ENCODE measurements at regions not wholly inside any gene's neighbourhood (a gene's known extent, or its start where the extent isn't known, plus 50 kb on each side); places are given as distances from the start of the nearest gene placed in this dataset.

GRCh38 chr5:146959360-146959759, 80.8 kb upstream of the PPP2R2B start:
- H3K27ac ChIP-seq (ENCODE audit: low read length): no peak overlapping the region
- H3K9ac ChIP-seq (ENCODE audit: low read length): no peak overlapping the region
- H3K9me3 ChIP-seq (ENCODE audit: insufficient read depth, low read length): no peaks in the 10 kb centered on the region
- H3K4me3 ChIP-seq (ENCODE audit: low read length): no peak overlapping the region
- no peak overlapping the region for H2AFZ ChIP-seq (ENCODE audit: low read depth, low read length)
- no peaks in the 10 kb centered on the region for H3K79me2 ChIP-seq (ENCODE audit: low read length)
- TF ChIP-seq EZH2phosphoT487 (IDR thresholded peaks at IDR 0.05; ENCODE audit: low read depth): no peak
- TF ChIP-seq, protein P1, sequence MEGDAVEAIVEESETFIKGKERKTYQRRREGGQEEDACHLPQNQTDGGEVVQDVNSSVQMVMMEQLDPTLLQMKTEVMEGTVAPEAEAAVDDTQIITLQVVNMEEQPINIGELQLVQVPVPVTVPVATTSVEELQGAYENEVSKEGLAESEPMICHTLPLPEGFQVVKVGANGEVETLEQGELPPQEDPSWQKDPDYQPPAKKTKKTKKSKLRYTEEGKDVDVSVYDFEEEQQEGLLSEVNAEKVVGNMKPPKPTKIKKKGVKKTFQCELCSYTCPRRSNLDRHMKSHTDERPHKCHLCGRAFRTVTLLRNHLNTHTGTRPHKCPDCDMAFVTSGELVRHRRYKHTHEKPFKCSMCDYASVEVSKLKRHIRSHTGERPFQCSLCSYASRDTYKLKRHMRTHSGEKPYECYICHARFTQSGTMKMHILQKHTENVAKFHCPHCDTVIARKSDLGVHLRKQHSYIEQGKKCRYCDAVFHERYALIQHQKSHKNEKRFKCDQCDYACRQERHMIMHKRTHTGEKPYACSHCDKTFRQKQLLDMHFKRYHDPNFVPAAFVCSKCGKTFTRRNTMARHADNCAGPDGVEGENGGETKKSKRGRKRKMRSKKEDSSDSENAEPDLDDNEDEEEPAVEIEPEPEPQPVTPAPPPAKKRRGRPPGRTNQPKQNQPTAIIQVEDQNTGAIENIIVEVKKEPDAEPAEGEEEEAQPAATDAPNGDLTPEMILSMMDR (IDR thresholded peaks at IDR 0.05; ENCODE audit: low read depth, low read length): no peak
- H4K20me1 ChIP-seq (ENCODE audit: insufficient read depth, low read length): no peaks in the 10 kb centered on the region
- no peaks in the 10 kb centered on the region for H3K4me1 ChIP-seq (ENCODE audit: low read length)
- no peaks in the 10 kb centered on the region for H3K36me3 ChIP-seq (replicated peaks; ENCODE audit: low read depth, low read length)
- no peak overlapping the region for H3K4me2 ChIP-seq (ENCODE audit: low read length)
- no peaks in the 10 kb centered on the region for H3K27me3 ChIP-seq (ENCODE audit: low read depth, low read length)

DNA sequence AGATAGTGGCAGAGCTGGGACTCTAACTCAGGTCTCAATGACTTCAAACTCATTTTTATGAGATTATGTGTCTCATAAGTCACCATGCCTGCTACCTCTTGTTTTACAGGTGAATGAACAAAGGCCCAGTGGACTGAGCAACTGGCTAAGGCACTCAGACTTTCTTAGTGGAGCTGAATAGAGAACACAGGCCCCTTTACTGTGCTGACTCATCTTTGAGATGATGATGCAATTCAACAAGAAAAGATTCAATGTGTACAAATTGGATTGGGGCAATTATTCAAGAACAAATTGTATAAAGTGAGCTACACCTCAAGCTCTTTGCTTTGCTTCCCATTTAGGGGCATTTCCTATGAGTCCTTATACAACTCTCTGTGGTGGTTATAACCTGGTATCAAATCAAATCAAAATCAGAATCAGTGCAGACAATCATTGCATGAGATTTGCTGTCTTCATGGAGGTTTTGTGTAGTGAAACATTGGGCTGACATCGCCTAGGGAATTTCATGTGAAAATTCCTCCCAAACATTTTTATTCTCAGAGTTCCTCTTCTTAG, 84.3 kb upstream of the PPP2R2B start:
- H3K27me3 ChIP-seq (ENCODE audit: low read depth, low read length): no peaks in the 10 kb centered on the region
- H3K4me2 ChIP-seq (ENCODE audit: low read length): no peak overlapping the region
- no peak overlapping the region for H2AFZ ChIP-seq (ENCODE audit: low read depth, low read length)
- no peaks in the 10 kb centered on the region for H3K79me2 ChIP-seq (ENCODE audit: low read length)
- TF ChIP-seq, protein P1 (IDR thresholded peaks at IDR 0.05; ENCODE audit: low read depth, low read length): no peak
- no peak for TF ChIP-seq EZH2phosphoT487 (IDR thresholded peaks at IDR 0.05; ENCODE audit: low read depth)
- no peaks in the 10 kb centered on the region for H3K36me3 ChIP-seq (replicated peaks; ENCODE audit: low read depth, low read length)
- no peak overlapping the region for H3K27ac ChIP-seq (ENCODE audit: low read length)
- H3K4me3 ChIP-seq (ENCODE audit: low read length): no peak overlapping the region
- H3K9me3 ChIP-seq (ENCODE audit: insufficient read depth, low read length): no peaks in the 10 kb centered on the region
- no peak overlapping the region for H3K9ac ChIP-seq (ENCODE audit: low read length)
- H3K4me1 ChIP-seq (ENCODE audit: low read length): no peaks in the 10 kb centered on the region
- no peaks in the 10 kb centered on the region for H4K20me1 ChIP-seq (ENCODE audit: insufficient read depth, low read length)

DNA sequence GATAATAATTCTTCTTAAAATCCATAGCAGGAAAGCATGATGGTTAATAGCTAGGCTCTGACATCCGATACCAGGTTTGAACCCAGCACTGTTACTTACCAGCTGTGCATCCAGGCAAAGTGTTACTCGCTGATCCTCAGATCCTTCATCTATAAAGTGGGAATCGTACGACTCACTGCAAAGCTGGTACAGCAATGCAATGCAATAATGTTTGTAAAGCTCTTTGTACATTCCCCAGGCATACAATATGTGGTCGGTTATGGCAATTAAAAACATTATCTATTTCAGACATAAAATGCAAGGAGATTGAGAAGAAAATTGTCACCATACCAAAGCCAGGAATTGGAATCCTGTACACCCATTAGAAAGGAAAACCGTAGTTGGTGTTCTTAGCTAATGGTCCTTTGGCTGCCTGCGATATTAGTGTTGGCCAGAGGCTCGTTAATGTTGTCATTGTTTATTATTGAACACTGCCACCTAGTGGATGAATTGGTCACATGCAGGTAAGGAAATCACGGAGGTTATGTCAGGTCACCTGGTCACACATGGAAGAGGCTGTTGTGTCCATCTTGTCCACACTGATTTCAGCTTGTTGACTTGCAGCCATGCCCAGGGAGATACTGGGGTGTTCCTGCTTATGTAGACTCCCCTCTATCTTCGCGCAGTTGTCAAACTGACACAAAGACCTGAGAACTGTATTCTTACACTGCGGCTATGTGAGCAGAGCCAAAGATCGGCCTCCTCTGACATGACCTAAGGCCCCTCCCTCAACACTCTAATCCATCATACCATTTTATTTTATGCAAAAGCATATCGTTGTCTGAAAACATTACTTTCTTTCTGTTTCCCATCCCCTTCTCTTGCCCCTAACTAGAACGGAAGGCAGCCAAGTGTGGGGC, 87.5 kb upstream of the PPP2R2B start:
- H3K9me3 ChIP-seq (ENCODE audit: insufficient read depth, low read length): no peaks in the 10 kb centered on the region
- TF ChIP-seq EZH2phosphoT487 (IDR thresholded peaks at IDR 0.05; ENCODE audit: low read depth): no peak
- TF ChIP-seq, protein P1 (IDR thresholded peaks at IDR 0.05; ENCODE audit: low read depth, low read length): peak; percentile 67
- H3K4me3 ChIP-seq (ENCODE audit: low read length): no peak overlapping the region
- H3K4me2 ChIP-seq (ENCODE audit: low read length): no peak overlapping the region
- H3K4me1 ChIP-seq (ENCODE audit: low read length): no peaks in the 10 kb centered on the region
- no peak overlapping the region for H2AFZ ChIP-seq (ENCODE audit: low read depth, low read length)
- no peaks in the 10 kb centered on the region for H3K36me3 ChIP-seq (replicated peaks; ENCODE audit: low read depth, low read length)
- no peak overlapping the region for H3K9ac ChIP-seq (ENCODE audit: low read length)
- H3K27me3 ChIP-seq (ENCODE audit: low read depth, low read length): no peaks in the 10 kb centered on the region
- H3K27ac ChIP-seq (ENCODE audit: low read length): no peak overlapping the region
- H4K20me1 ChIP-seq (ENCODE audit: insufficient read depth, low read length): no peaks in the 10 kb centered on the region
- H3K79me2 ChIP-seq (ENCODE audit: low read length): no peaks in the 10 kb centered on the region

- Histone ChIP-seq H3K9ac (ENCODE audit: low read length) (no peak overlapping the region), H4K20me1 (ENCODE audit: insufficient read depth, low read length) (no peaks in the 10 kb centered on the region), H3K79me2 (ENCODE audit: low read length) (no peaks in the 10 kb centered on the region), H2AFZ (ENCODE audit: low read depth, low read length) (no peak overlapping the region), H3K27me3 (ENCODE audit: low read depth, low read length) (no peaks in the 10 kb centered on the region), H3K4me3 (ENCODE audit: low read length) (no peak overlapping the region), H3K4me2 (ENCODE audit: low read length) (no peak overlapping the region), H3K4me1 (ENCODE audit: low read length) (no peaks in the 10 kb centered on the region), H3K36me3 (replicated peaks; ENCODE audit: low read depth, low read length) (no peaks in the 10 kb centered on the region), H3K27ac (ENCODE audit: low read length) (no peak overlapping the region), H3K9me3 (ENCODE audit: insufficient read depth, low read length) (no peaks in the 10 kb centered on the region)
- TF ChIP-seq, protein P1 (IDR thresholded peaks at IDR 0.05; ENCODE audit: low read depth, low read length): no peak
- no peak for TF ChIP-seq EZH2phosphoT487 (IDR thresholded peaks at IDR 0.05; ENCODE audit: low read depth)
Measured at GRCh38 chr5:146967646-146968045, 89.1 kb upstream of the PPP2R2B start.
